HepG2 (cell line): ENCODE measurements at regions not wholly inside any gene's neighbourhood (a gene's known extent, or its start where the extent isn't known, plus 50 kb on each side); places are given as distances from the start of the nearest gene placed in this dataset.

Experiments used
- ATAC-seq: fragments of 200-7000 bp; cut with Tn5 transposase; 3 replicates; pipeline ENCODE4 v1.9.1; 2020; ENCODE audit warnings: mild to moderate bottlenecking, moderate library complexity
- BruUV-seq: library from RNA; stranded (reverse); fragments of 400-500 nt; replicated peaks from 2 replicates; lab custom pipeline; 2021; lab: Mats Ljungman, UMichigan
- CTCF ChIA-PET: fragments of 300-600 bp; formaldehyde crosslinking; extraction: SDS; loops from one replicate; lab custom pipeline; 2021; ENCODE audit warnings: low total read pairs, inconsistent platforms, low intra/inter-chr PET ratio; lab: Yijun Ruan, JAX
- POLR2A ChIA-PET: fragments of 350-600 bp; sonication (Branson Sonifier 250); formaldehyde crosslinking; loops from one replicate; lab custom pipeline; 2020; ENCODE audit warnings: antibody characterized with exemption, inconsistent platforms; lab: Yijun Ruan, JAX
- DNase-seq: peaks from one replicate; pipeline ENCODE4 v3.0.0-alpha.2; 2015; ENCODE audit warnings: low spot score
- FAIRE-seq: peaks from 3 replicates; lab custom pipeline; 2011; peaks lifted over from hg19 to GRCh38; lab: Jason Lieb, UNC
- H2AFZ ChIP-seq: one replicate; pipeline ENCODE4 v1.6.1; 2011; ENCODE audit warnings: low read length, inconsistent platforms
- H3K27ac ChIP-seq: fragments of 300-600 bp; 3 replicates; pipeline ENCODE4 v1.8.0; 2011; ENCODE audit warnings: mixed run types, mild to moderate bottlenecking, mixed read lengths, low read length, inconsistent platforms; ENCODE audit not compliant: insufficient read depth; ENCODE audit errors: extremely low read length
- H3K27me3 ChIP-seq, 2 experiments: fragments of 200-600 bp in 1 of 2; 2 replicates in 1 of 2; 3 replicates in 1 of 2; pipeline versions ENCODE4 v1.6.0 to v1.8.0; 2011; ENCODE audit warnings: low read length in 2 of 2, mild to moderate bottlenecking in 2 of 2, moderate library complexity in 2 of 2, inconsistent platforms in 1 of 2; ENCODE audit not compliant: insufficient read depth in 2 of 2, control insufficient read depth in 1 of 2
- H3K36me3 ChIP-seq, 2 experiments: fragments of 200-600 bp in 1 of 2; replicated peaks in 1 of 2; 2 replicates in 1 of 2; 3 replicates in 1 of 2; pipeline versions ENCODE4 v1.5.1 to v1.8.0; 2011; ENCODE audit warnings: low read length in 2 of 2, inconsistent platforms in 1 of 2; ENCODE audit not compliant: insufficient read depth in 2 of 2, control insufficient read depth in 1 of 2
- H3K4me1 ChIP-seq: 2 replicates; pipeline ENCODE4 v1.5.1; 2012; ENCODE audit warnings: low read length, inconsistent platforms; ENCODE audit not compliant: insufficient read depth
- H3K4me2 ChIP-seq: 2 replicates; pipeline ENCODE4 v1.6.0; 2011; ENCODE audit warnings: low read depth, low read length, inconsistent platforms
- H3K4me3 ChIP-seq, 3 experiments: fragments of 200-600 bp in 1 of 3; sonication (generic), shearing (Covaris generic) in 1 of 3; replicated peaks in 1 of 3; 2 replicates each; pipeline ENCODE4 v1.5.1; 2011 to 2016; ENCODE audit warnings: low read length in 3 of 3, inconsistent platforms in 2 of 3, low read depth in 2 of 3, mild to moderate bottlenecking in 2 of 3, control low read depth in 1 of 3, mixed read lengths in 1 of 3; ENCODE audit not compliant: insufficient read depth in 1 of 3
- H3K79me2 ChIP-seq: one replicate; pipeline ENCODE4 v1.6.1; 2011; ENCODE audit warnings: low read length, inconsistent platforms; ENCODE audit not compliant: insufficient read depth
- H3K9ac ChIP-seq: 2 replicates; pipeline ENCODE4 v1.6.0; 2011; ENCODE audit warnings: mild to moderate bottlenecking, low read depth, low read length, inconsistent platforms; ENCODE audit not compliant: insufficient read depth
- H3K9me3 ChIP-seq: 2 replicates; pipeline ENCODE4 v1.5.1; 2012; ENCODE audit warnings: mild to moderate bottlenecking, low read length
- H4K20me1 ChIP-seq: 2 replicates; pipeline ENCODE4 v1.6.0; 2011; ENCODE audit warnings: inconsistent platforms, mild to moderate bottlenecking, low read length, moderate library complexity; ENCODE audit not compliant: insufficient read depth
- ATF7-NPFF ChIP-seq: sonication (generic); formaldehyde crosslinking; IDR thresholded peaks from 2 replicates; pipeline ENCODE4 v1.8.1; 2023; ENCODE audit warnings: mild to moderate bottlenecking, low read depth, missing genetic modification reagents, moderate library complexity
- CREB1 ChIP-seq, 2 experiments: fragments of 450-650 bp in 1 of 2; IDR thresholded peaks; 2 replicates each; pipeline ENCODE4 v1.6.1; 2016 to 2017; ENCODE audit warnings: control low read depth in 1 of 2, mild to moderate bottlenecking in 1 of 2, missing compliant biosample characterization in 1 of 2, missing genetic modification characterization in 1 of 2
- SMAD3 ChIP-seq: sonication (generic); formaldehyde crosslinking; IDR thresholded peaks from 2 replicates; pipeline ENCODE4 v1.4.0; 2020; ENCODE audit warnings: missing genetic modification reagents
- ZNF839 ChIP-seq: sonication (generic); formaldehyde crosslinking; IDR thresholded peaks from 2 replicates; pipeline ENCODE4 v1.4.0; 2020; ENCODE audit warnings: missing genetic modification reagents, mild to moderate bottlenecking, borderline replicate concordance
- WGBS: methylation state at CpG from one replicate; pipeline ENCODE4 v1.1.6; 2017; ENCODE audit warnings: low lambda C conversion rate; 5-methylcytosine and 5-hydroxymethylcytosine counted together
- in situ Hi-C: cut with HindIII; loops from 2 replicates; pipeline ENCODE4 v1.10.0; 2017; ENCODE audit warnings: low pct_unique_long_range_greater_than_20kb; ENCODE audit not compliant: extremely low pct_ligation_motif_present
- intact Hi-C: fragments of 100-400 bp; cut with micrococcal nuclease; formaldehyde crosslinking; loops from one replicate; pipeline ENCODE4 v1.10.0; 2022; ENCODE audit not compliant: unreplicated experiment
- TF ChIP-seq, protein P1 (sequence below): sonication (generic); formaldehyde crosslinking; IDR thresholded peaks from 2 replicates; pipeline ENCODE4 v1.5.0; 2020; ENCODE audit warnings: mild to moderate bottlenecking, missing genetic modification reagents
- TF ChIP-seq, protein P2 (sequence below): sonication (generic); formaldehyde crosslinking; IDR thresholded peaks from 2 replicates; pipeline ENCODE4 v1.4.0; 2020; ENCODE audit warnings: missing genetic modification reagents
- TF ChIP-seq, protein P3 (sequence below): sonication (generic); formaldehyde crosslinking; IDR thresholded peaks from 2 replicates; pipeline ENCODE4 v1.8.0; 2022; ENCODE audit warnings: mild to moderate bottlenecking, missing genetic modification reagents, moderate library complexity

DNA sequence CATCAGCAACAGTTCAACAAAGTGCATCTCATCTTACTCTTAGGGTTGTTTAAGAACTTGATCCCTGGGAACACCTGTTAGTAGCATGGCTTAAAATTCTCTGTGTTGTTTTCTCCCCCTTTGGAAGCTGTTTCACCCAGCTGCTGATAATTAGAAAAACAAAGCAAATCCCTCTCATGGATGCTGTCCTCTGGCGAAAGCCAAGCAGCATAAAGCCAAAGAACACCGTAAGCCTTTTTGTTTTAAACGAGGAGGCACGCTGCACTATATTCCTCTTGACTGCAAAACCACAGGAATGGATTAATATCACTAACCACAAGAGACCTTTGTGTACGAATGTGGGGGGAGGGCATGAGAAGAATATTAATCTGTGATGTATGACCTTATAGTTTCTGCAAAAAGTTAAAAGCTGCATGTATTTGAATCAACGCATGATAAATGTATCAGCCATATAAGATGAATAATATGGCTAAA is 923.2 kb downstream of the LTN1 start:
- no peaks in the 10 kb centered on the region for H4K20me1 ChIP-seq
- 26% methylated on average over 6 of the region's 6 CpGs for WGBS
- FAIRE-seq = no peak

DNA sequence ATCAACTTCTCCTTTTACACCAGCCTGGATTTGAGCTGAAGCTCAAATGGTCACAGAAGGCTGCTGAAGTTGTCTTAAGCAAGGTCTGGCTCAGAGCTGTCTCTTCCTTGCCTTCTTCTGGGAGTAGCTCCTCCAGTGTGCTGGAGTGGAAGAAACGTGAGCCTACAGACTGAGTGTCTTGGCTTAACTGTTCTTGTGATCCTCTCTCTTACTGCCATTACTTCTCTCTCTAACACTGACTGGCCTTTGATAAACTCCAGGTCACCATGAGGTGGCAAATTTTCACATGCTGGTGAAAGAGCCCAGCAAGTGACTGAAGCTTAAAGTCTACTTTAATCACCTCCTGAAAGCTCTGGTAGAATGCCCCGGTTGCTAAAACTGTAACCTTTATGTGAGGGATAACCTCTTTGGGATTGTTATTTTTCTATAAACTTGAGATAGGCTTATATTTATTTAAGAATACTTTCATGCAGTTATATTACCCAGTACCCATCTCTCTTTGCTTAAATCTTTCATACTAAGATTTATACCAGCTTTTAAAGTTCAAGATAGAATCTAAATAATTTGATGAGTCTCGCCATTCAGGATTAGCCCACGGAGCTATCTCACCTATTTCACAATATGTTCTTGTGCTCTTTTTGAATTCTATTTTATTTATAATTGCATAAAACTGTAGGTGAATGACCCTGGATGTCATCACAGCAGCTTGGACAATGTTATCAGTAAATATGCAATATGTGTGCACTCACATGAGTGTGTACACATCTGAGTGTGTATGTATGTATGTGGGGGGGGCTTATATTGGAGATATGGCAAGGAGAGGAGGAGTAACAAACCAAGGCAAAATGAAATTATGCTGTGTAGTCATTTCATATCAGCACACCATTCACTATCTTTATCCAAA is 924.0 kb downstream of the LTN1 start:
- POLR2A ChIA-PET = no interaction called here
- CTCF ChIA-PET = no interaction called here
- no peak overlapping the region for H3K9ac ChIP-seq
- intact Hi-C loops (no loop called here), in situ Hi-C loops (no loop called here)
- no TSS peak for BruUV-seq
- H3K27me3 ChIP-seq = no peaks in the 10 kb centered on the region
- H3K4me3 ChIP-seq = no peak overlapping the region
- WGBS = 0% methylated on average over 4 of the region's 4 CpGs
- H3K9me3 ChIP-seq = peaks cover 77% of the 10 kb centered on the region
- H4K20me1 ChIP-seq = no peaks in the 10 kb centered on the region
- ATAC-seq = no peak
- H3K27ac ChIP-seq = no peak overlapping the region
- H3K36me3 ChIP-seq = no peaks in the 10 kb centered on the region
- no peak for FAIRE-seq
- no peak overlapping the region for H3K4me2 ChIP-seq
- H3K79me2 ChIP-seq = no peaks in the 10 kb centered on the region
- no peak overlapping the region for H2AFZ ChIP-seq
- no peaks in the 10 kb centered on the region for H3K4me1 ChIP-seq
- no peak for DNase-seq
- TF ChIP-seq, protein P1, sequence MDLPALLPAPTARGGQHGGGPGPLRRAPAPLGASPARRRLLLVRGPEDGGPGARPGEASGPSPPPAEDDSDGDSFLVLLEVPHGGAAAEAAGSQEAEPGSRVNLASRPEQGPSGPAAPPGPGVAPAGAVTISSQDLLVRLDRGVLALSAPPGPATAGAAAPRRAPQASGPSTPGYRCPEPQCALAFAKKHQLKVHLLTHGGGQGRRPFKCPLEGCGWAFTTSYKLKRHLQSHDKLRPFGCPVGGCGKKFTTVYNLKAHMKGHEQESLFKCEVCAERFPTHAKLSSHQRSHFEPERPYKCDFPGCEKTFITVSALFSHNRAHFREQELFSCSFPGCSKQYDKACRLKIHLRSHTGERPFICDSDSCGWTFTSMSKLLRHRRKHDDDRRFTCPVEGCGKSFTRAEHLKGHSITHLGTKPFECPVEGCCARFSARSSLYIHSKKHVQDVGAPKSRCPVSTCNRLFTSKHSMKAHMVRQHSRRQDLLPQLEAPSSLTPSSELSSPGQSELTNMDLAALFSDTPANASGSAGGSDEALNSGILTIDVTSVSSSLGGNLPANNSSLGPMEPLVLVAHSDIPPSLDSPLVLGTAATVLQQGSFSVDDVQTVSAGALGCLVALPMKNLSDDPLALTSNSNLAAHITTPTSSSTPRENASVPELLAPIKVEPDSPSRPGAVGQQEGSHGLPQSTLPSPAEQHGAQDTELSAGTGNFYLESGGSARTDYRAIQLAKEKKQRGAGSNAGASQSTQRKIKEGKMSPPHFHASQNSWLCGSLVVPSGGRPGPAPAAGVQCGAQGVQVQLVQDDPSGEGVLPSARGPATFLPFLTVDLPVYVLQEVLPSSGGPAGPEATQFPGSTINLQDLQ (CRISPR knock-in tag) = no peak
- TF ChIP-seq, protein P2, sequence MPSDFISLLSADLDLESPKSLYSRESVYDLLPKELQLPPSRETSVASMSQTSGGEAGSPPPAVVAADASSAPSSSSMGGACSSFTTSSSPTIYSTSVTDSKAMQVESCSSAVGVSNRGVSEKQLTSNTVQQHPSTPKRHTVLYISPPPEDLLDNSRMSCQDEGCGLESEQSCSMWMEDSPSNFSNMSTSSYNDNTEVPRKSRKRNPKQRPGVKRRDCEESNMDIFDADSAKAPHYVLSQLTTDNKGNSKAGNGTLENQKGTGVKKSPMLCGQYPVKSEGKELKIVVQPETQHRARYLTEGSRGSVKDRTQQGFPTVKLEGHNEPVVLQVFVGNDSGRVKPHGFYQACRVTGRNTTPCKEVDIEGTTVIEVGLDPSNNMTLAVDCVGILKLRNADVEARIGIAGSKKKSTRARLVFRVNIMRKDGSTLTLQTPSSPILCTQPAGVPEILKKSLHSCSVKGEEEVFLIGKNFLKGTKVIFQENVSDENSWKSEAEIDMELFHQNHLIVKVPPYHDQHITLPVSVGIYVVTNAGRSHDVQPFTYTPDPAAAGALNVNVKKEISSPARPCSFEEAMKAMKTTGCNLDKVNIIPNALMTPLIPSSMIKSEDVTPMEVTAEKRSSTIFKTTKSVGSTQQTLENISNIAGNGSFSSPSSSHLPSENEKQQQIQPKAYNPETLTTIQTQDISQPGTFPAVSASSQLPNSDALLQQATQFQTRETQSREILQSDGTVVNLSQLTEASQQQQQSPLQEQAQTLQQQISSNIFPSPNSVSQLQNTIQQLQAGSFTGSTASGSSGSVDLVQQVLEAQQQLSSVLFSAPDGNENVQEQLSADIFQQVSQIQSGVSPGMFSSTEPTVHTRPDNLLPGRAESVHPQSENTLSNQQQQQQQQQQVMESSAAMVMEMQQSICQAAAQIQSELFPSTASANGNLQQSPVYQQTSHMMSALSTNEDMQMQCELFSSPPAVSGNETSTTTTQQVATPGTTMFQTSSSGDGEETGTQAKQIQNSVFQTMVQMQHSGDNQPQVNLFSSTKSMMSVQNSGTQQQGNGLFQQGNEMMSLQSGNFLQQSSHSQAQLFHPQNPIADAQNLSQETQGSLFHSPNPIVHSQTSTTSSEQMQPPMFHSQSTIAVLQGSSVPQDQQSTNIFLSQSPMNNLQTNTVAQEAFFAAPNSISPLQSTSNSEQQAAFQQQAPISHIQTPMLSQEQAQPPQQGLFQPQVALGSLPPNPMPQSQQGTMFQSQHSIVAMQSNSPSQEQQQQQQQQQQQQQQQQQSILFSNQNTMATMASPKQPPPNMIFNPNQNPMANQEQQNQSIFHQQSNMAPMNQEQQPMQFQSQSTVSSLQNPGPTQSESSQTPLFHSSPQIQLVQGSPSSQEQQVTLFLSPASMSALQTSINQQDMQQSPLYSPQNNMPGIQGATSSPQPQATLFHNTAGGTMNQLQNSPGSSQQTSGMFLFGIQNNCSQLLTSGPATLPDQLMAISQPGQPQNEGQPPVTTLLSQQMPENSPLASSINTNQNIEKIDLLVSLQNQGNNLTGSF = no peak
- no peak for TF ChIP-seq CREB1 (IDR thresholded peaks at IDR 0.05)
- TF ChIP-seq CREB1 (CRISPR knock-in tag; IDR thresholded peaks at IDR 0.05) = no peak
- no peak for TF ChIP-seq SMAD3 (CRISPR knock-in tag)
- TF ChIP-seq ATF7-NPFF (CRISPR knock-in tag) = no peak
- no peak for TF ChIP-seq ZNF839 (CRISPR knock-in tag)

More for the DNA sequence above, 923.2 kb downstream of the LTN1 start:
- ATAC-seq (no peak), DNase-seq (no peak)
- ChIA-PET POLR2A (no interaction called here), CTCF (no interaction called here)
- H3K79me2 ChIP-seq = no peaks in the 10 kb centered on the region
- no peak overlapping the region for H3K9ac ChIP-seq
- no peaks in the 10 kb centered on the region for H3K4me1 ChIP-seq
- no peaks in the 10 kb centered on the region for H3K36me3 ChIP-seq
- in situ Hi-C loops = no loop called here
- H2AFZ ChIP-seq = no peak overlapping the region
- no peak overlapping the region for H3K4me2 ChIP-seq
- no TSS peak for BruUV-seq
- H3K9me3 ChIP-seq = peaks cover 77% of the 10 kb centered on the region
- H3K27ac ChIP-seq = no peak overlapping the region
- no peaks in the 10 kb centered on the region for H3K27me3 ChIP-seq
- H3K4me3 ChIP-seq = no peak overlapping the region
- intact Hi-C loops = no loop called here
- TF ChIP-seq, protein P3, sequence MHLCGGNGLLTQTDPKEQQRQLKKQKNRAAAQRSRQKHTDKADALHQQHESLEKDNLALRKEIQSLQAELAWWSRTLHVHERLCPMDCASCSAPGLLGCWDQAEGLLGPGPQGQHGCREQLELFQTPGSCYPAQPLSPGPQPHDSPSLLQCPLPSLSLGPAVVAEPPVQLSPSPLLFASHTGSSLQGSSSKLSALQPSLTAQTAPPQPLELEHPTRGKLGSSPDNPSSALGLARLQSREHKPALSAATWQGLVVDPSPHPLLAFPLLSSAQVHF (CRISPR knock-in tag) = no peak
